Stimulated activated CD8-positive, alpha-beta memory T cell treated with anti-CD3 and anti-CD28 coated beads, Interleukin-7, amount 100 ng/mL, for 48 hours (primary cell): ENCODE measurements at regions not wholly inside any gene's neighbourhood (a gene's known extent, or its start where the extent isn't known, plus 50 kb on each side); places are given as distances from the start of the nearest gene placed in this dataset.
"Not testable (repeated sequence)": the region's sequence is repeated elsewhere in the genome, so short reads cannot be mapped to it uniquely, and the experiment has no call there.

Experiments
- DNase-seq, 2 donors: peaks; one replicate each; pipeline ENCODE4 v3.0.0-alpha.2; 2020; ENCODE audit warnings: low read depth in 1 of 2; ENCODE audit errors: extremely low read depth in 1 of 2

- DNase-seq, result no peak
Measured at GRCh38 chr13:50225193-50226155, 210.2 kb downstream of the KCNRG start.

DNA sequence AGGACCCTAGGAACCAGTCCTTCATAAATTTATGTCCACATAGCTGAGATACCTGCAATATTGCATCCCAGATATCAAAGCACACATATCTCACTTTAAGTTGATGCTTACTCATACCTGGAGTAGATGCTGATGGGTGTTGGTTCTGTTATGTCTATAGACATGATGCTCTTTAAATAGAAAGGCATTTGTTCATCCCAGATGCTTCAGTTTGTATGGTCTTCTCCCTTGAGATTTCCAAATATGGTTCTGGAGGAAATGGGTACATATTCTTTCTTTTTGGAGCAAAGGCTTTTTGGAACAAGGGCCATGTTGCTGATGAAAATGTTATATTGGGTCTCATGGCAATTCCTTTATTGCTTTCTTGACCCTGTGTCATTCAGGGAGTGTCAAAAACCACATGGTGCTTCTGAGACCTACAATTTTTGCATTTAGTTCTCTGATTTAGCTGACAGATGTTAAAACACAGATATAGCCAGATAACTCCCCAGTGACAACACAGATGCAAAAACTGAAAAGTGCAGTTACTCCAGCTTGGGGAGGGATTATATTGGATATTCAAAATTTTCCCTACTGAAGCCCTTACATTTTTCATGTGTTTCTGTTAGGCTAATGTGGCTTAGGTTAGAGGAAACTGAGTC, 211.4 kb downstream of the KCNRG start:
- DNase-seq, result no peak

DNA sequence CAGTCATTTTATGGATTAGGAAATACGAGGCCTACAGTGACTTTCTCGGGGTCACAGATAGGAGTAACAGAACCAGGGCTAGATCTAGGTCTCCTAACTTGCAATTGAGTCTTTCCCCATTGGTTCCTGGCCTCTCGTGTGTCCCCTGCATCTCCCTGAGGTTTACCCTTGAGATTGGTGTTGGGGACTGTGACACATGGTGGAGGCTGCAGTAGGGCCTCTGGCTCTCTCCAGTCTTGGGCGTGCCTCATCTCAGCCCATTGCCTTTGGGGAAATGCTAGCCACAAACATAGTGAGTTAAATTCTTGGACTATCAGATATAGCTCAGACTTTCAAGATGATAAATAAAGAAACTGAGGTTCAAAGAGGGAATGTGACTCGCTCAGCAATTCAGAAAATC, 212.1 kb downstream of the KCNRG start:
- no peak for DNase-seq

- DNase-seq, result no peak
Measured at GRCh38 chr13:50228527-50228926, 213.3 kb downstream of the KCNRG start.

- no peak for DNase-seq
Measured at GRCh38 chr13:50229960-50230661, 214.9 kb downstream of the KCNRG start.

GRCh38 chr13:50230662-50230978, 215.4 kb downstream of the KCNRG start:
- no peak for DNase-seq

DNA sequence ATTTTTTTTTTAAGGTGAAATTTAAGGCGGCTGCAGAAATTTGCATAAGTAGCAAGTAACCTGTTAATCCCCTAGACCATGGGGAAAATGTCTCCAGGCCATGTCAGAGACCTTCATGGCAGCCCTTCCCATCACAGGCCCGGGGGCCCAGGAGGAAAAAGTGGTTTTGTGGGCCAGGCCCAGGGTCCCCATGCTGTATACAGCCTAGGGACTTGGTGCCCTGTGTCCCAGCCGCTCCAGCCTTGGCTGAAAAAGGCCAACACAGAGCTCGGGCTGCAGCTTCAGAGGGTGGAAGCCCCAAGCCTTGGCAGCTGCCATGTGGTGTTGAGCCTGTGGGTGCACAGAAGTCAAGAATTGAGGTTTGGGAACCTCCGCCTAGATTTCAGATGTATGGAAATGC, 218.3 kb downstream of the KCNRG start:
- DNase-seq, result not testable (repeated sequence)

- DNase-seq, result no peak
Measured at GRCh38 chr13:50235604-50236342, 220.5 kb downstream of the KCNRG start.

GRCh38 chr13:50236898-50237318, 221.7 kb downstream of the KCNRG start:
- DNase-seq, result no peak

DNA sequence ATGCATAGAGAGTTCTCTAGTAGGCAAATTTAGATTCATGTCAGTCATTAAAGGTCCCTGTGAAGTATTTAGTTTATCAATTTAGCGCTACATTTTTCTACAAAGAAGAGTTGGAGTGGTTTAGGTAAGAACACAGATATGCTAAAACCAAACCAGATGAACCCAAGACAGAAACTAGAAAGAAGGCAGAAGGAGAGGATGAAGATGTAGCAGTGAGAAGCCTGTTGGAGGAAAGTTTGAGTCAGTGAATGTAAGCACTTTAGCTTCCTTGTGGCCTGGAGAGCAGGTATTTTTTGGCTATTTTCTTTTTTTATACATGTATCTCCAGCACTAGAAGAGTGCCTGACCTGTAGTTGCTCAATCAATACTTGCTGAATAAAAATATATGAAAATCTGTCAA, 223.7 kb downstream of the KCNRG start:
- no peak for DNase-seq

GRCh38 chr13:50241479-50241878, 226.2 kb downstream of the KCNRG start:
- DNase-seq, result no peak

- DNase-seq, result no peak
Measured at GRCh38 chr13:50243931-50244330, 228.7 kb downstream of the KCNRG start.

DNA sequence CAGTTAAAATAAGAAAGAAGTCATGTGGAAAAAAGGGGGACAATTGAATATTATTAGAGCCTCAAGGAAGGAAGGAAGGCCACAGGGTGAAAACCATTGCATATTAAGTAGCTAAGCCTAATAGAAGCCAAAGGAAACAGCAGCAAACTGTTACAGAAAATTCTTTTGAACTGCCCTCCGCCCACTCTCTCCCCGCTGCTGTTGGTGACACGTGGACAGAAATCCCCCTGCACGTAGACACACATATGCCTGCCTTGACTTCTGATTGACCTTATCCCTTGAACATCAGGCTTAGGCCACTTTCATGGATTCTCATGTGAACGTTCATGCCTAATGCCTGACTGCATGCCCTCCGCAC, 229.1 kb downstream of the KCNRG start:
- DNase-seq, result no peak

- peak; percentile 30 to 63 for DNase-seq
Measured at GRCh38 chr13:50244713-50245574, 229.7 kb downstream of the KCNRG start.

DNA sequence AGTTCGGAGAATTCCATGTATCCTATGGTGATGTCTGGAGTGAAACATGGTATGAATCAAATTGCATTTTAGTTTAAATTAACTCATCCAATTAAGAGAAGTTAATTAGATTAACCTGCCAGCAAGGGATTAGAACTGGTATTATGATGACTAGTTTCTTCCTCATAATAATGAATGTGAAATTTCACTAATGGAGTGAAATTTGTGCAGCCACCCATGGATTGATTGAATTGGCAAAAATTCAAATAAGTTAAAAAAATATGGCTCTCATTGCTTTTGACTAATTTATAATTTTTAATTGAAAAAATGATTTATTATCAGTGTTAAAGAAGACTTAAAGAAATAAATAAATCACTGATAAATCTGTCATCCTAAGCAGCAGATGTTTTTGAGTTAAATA, 232.0 kb downstream of the KCNRG start:
- DNase-seq, result no peak

- no peak for DNase-seq
Measured at GRCh38 chr13:50248516-50249143, 233.4 kb downstream of the KCNRG start.

- no peak for DNase-seq
Measured at GRCh38 chr13:50249144-50249521, 233.9 kb downstream of the KCNRG start.

DNA sequence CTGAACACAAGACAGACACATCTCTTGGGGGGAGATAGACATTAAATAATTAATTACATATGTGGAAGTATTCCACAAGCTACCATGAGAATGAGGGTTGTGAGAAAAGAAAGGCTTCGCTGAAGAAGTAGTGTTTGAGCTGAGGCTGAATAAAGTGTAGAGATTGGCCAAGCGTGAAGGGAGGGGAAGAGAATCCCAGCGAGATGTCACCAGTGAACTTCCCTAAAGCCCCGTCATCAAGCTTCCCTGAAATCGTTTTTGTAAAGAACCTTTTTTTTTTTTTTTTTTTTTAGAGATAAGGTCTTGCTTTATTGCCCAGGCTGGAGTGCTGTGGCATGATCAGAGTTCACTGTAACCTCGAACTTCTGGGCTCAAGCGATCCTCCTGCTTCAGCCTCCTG, 235.2 kb downstream of the KCNRG start:
- DNase-seq, result no peak

GRCh38 chr13:50255639-50256038, 240.4 kb downstream of the KCNRG start:
- DNase-seq, result no peak
